Colonic mucosa (tissue), 4 donors: ENCODE measurements at regions not wholly inside any gene's neighbourhood (a gene's known extent, or its start where the extent isn't known, plus 50 kb on each side); places are given as distances from the start of the nearest gene placed in this dataset.

ENCODE experiments used
- DNase-seq: peaks from one replicate; pipeline ENCODE4 v3.0.0-alpha.2; 2020
- H3K27ac ChIP-seq: fragments of 200-600 bp; one replicate; pipeline ENCODE4 v1.8.0; 2021
- H3K27me3 ChIP-seq: fragments of 200-600 bp; one replicate; pipeline ENCODE4 v1.8.0; 2021
- H3K36me3 ChIP-seq: fragments of 200-600 bp; one replicate; pipeline ENCODE4 v1.8.0; 2021
- H3K4me1 ChIP-seq: fragments of 200-600 bp; one replicate; pipeline ENCODE4 v1.8.0; 2021; ENCODE audit warnings: mild to moderate bottlenecking
- H3K4me3 ChIP-seq: fragments of 200-600 bp; one replicate; pipeline ENCODE4 v1.8.0; 2021
- H3K9ac ChIP-seq, 2 donors: one replicate each; pipeline ENCODE4 v1.7.0; 2013; ENCODE audit warnings: control low read depth in 2 of 2, low read depth in 2 of 2, low read length in 2 of 2
- H3K9me3 ChIP-seq: fragments of 200-600 bp; one replicate; pipeline ENCODE4 v1.8.0; 2021
- intact Hi-C: fragments of 100-400 bp; cut with DNase I; formaldehyde crosslinking; loops from one replicate; pipeline ENCODE4 v1.14.1; 2022
- TF ChIP-seq, protein P1 (sequence below): fragments of 200-600 bp; IDR thresholded peaks from one replicate; pipeline ENCODE4 v1.8.0; 2022; ENCODE audit warnings: antibody characterized with exemption, mild to moderate bottlenecking
- donor health status: healthy.
- donor health status: DM: no; HTN: no; CAD: no.
- donor health status: DM: no; HTN: no; CAD: no.

DNA sequence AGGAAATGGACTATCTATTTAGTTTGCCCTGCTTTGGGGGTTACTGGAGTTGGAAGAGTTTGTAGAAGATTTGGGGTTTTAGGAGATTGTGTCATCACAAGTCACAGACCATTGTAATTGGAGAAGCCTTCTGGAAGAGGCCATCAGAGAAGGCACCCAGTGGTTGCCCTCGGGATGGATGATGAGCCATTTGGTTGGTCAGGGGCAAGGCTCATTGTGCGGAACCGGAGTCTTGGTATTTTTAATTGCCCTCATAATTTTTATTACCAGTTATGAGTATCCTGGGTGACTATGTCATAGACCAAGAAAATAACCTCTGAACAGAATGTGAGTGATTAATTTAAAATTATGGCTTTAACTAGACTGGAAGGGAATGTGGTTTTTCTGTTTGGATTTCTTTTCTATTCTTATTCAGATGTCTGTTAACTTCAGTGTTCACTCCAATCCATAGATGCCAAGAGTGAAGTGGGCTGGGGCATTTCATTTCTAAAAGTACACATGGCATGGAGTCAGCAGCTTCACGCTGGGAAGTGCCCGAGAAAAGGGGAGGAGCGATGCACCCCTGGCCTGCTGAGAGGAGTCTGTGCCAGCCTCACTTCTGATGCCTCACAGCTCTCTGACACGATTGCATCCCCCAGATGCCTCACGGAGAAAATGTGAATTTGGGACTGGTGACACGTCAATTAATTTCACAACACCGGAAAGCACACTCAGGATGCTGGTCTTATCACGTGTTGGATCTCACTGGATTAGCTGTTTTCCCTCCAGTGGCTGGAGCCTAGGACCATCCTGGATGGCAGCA lies 225.6 kb upstream of the IGFBP3 start:
- H3K27ac ChIP-seq: no peak overlapping the region
- TF ChIP-seq, protein P1, sequence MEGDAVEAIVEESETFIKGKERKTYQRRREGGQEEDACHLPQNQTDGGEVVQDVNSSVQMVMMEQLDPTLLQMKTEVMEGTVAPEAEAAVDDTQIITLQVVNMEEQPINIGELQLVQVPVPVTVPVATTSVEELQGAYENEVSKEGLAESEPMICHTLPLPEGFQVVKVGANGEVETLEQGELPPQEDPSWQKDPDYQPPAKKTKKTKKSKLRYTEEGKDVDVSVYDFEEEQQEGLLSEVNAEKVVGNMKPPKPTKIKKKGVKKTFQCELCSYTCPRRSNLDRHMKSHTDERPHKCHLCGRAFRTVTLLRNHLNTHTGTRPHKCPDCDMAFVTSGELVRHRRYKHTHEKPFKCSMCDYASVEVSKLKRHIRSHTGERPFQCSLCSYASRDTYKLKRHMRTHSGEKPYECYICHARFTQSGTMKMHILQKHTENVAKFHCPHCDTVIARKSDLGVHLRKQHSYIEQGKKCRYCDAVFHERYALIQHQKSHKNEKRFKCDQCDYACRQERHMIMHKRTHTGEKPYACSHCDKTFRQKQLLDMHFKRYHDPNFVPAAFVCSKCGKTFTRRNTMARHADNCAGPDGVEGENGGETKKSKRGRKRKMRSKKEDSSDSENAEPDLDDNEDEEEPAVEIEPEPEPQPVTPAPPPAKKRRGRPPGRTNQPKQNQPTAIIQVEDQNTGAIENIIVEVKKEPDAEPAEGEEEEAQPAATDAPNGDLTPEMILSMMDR: no peak
- no peaks in the 10 kb centered on the region for H3K36me3 ChIP-seq
- no peak for DNase-seq
- intact Hi-C loops: no loop called here
- H3K27me3 ChIP-seq: no peaks in the 10 kb centered on the region
- H3K4me3 ChIP-seq: no peak overlapping the region
- no peak overlapping the region for H3K9ac ChIP-seq
- H3K4me1 ChIP-seq: no peaks in the 10 kb centered on the region
- no peaks in the 10 kb centered on the region for H3K9me3 ChIP-seq

DNA sequence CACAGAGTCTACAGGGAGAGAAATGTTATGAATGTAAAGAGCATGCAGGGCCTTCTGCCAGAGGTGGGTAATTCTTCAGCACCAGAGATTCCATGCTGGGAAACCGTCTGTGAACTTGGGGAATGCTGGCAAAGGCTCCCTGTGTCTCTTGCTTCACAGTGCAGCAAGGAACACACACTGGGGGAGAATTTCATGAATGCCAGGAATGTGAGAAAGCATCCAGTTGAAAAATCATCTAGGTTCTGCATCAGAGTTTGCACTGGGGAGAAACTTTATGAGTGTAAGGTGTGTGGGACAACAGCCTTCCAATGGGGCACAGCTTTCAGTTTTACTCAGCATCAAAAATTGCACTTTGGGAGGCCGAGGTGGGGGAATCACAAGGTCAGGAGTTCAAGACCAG lies 224.3 kb upstream of the IGFBP3 start:
- TF ChIP-seq, protein P1: no peak
- intact Hi-C loops: no loop called here
- Histone ChIP-seq H3K9me3 (no peaks in the 10 kb centered on the region), H3K36me3 (no peaks in the 10 kb centered on the region), H3K9ac (no peak overlapping the region), H3K27ac (no peak overlapping the region), H3K4me1 (no peaks in the 10 kb centered on the region), H3K27me3 (no peaks in the 10 kb centered on the region), H3K4me3 (no peak overlapping the region)
- DNase-seq: no peak

DNA sequence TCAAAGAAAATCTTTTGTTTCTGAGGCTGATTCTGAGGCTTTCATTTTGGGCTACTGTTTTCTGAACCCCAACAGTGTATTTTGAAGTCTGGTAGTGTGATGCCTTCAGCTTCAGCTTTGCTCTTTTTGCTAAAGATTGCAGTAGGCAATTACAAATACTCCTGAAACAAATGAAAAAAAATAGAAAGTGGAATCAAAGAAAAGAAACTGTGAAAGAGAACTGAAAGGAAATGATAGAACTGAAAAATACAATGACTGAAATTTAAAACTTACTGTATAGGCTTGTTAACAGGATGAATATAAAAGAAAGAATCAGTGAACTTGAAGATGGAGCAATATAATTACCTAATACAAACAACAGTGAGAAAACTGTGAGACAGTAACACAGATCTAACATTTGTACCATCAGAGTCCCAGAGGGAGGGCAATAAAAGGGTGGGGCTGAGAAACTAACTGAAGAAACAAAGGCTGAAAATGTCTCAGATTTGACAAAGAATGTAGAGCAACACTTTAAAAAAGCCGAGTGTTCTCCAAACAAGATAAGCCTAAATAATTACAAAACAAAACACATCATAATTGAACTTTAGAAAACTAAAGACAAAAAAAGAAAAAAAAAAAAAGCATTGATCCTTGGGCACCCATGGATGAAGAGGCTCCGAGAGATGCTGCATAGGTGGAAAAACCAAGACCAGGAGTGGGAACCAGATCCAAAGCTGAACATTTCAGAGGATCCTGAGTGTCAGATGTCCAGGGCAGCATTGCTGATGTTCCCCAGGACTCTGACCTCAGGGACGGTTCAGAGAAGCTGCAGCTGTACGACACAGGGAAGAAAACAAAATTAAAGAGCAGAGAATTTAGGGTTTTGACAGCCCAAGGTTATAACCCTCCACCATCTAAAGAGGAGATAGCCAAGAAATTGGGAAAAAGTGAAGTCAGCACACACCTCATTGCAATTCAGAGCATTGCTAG lies 223.2 kb upstream of the IGFBP3 start:
- TF ChIP-seq, protein P1: no peak
- no peak overlapping the region for H3K27ac ChIP-seq
- H3K4me1 ChIP-seq: no peaks in the 10 kb centered on the region
- no peaks in the 10 kb centered on the region for H3K36me3 ChIP-seq
- intact Hi-C loops: no loop called here
- H3K9ac ChIP-seq: no peak overlapping the region
- no peaks in the 10 kb centered on the region for H3K27me3 ChIP-seq
- H3K9me3 ChIP-seq: no peaks in the 10 kb centered on the region
- H3K4me3 ChIP-seq: no peak overlapping the region
- no peak for DNase-seq

DNA sequence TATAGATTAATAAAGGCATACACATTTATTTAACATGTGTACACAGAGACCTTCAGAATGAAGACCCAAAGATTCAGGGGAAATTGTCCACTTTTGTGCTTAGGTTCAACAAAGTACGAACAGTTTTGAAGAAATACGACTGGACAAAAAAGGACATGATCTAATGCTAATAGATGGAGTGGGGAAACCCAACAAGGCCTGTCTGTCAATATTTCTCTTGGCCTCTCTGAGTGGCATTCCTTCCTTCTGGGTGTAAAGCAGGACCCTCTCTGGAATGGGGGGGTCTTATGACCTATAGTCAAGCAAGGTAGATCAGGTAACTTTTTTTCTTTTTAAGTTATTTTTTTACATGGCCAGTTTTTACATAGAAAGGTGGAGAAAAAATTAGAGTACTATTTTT lies 222.3 kb upstream of the IGFBP3 start:
- no peaks in the 10 kb centered on the region for H3K4me1 ChIP-seq
- no peak overlapping the region for H3K9ac ChIP-seq
- intact Hi-C loops: no loop called here
- no peak for DNase-seq
- H3K9me3 ChIP-seq: no peaks in the 10 kb centered on the region
- no peaks in the 10 kb centered on the region for H3K36me3 ChIP-seq
- no peaks in the 10 kb centered on the region for H3K27me3 ChIP-seq
- H3K4me3 ChIP-seq: no peak overlapping the region
- TF ChIP-seq, protein P1: no peak
- H3K27ac ChIP-seq: no peak overlapping the region

DNA sequence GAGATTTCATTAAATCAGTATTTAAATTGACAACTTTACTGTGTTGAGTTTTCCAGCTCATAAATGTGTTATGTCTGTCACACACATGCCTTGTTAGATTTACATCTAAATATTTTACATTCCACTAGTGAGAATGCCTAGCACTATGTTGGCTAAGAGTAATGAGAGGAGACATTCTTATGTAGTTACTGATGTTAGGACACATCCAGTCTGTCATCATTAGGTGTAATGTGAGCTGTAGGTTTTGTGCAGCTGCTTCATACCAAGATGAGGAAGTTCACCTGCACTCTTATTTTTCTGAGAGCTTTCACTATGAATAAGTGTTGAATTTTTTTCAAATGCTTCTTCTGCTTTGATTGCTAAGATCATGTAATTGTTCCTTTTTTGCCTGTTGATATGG lies 218.0 kb upstream of the IGFBP3 start:
- DNase-seq: no peak
- Histone ChIP-seq H3K27me3 (no peaks in the 10 kb centered on the region), H3K9ac (no peak overlapping the region), H3K36me3 (no peaks in the 10 kb centered on the region), H3K9me3 (no peaks in the 10 kb centered on the region), H3K4me3 (no peak overlapping the region), H3K27ac (no peak overlapping the region), H3K4me1 (no peaks in the 10 kb centered on the region)
- TF ChIP-seq, protein P1: no peak
- intact Hi-C loops: no loop called here
